PC-9 (cell line): ENCODE measurements at regions not wholly inside any gene's neighbourhood (a gene's known extent, or its start where the extent isn't known, plus 50 kb on each side); places are given as distances from the start of the nearest gene placed in this dataset.

Experiments
- BruUV-seq: library from RNA; stranded (reverse); fragments of 400-500 nt; replicated peaks from 2 replicates; lab custom pipeline; 2021; lab: Mats Ljungman, UMichigan
- CTCF ChIA-PET: fragments of 300-600 bp; sonication (Branson Sonifier 250); formaldehyde crosslinking; loops from one replicate; lab custom pipeline; 2022; ENCODE audit warnings: antibody characterized with exemption; lab: Charles Lee
- POLR2A ChIA-PET: fragments of 300-600 bp; sonication (Branson Sonifier 250); formaldehyde crosslinking; loops from one replicate; lab custom pipeline; 2022; ENCODE audit warnings: antibody characterized with exemption; ENCODE audit not compliant: unreplicated experiment; lab: Charles Lee
- DNase-seq, 2 experiments: peaks; one replicate each; pipeline versions ENCODE4 v3.0.0 to v3.0.0-alpha.2; 2015 to 2022; ENCODE audit warnings: mixed read lengths in 1 of 2
- H2AFZ ChIP-seq: fragments of 200-600 bp; sonication (generic); 2 replicates; pipeline ENCODE4 v1.8.1; 2017; ENCODE audit warnings: antibody characterized with exemption
- H3F3A ChIP-seq: fragments of 200-600 bp; sonication (generic); 2 replicates; pipeline ENCODE4 v1.8.1; 2017; ENCODE audit warnings: antibody characterized with exemption, mild to moderate bottlenecking, low read depth; ENCODE audit not compliant: insufficient read depth
- H3K27ac ChIP-seq: fragments of 200-600 bp; sonication (generic); 2 replicates; pipeline ENCODE4 v1.6.1; 2016; ENCODE audit warnings: mixed run types
- H3K27me3 ChIP-seq: fragments of 200-600 bp; sonication (generic); 2 replicates; pipeline ENCODE4 v1.6.1; 2016; ENCODE audit warnings: low read depth, mixed run types; ENCODE audit not compliant: insufficient read depth
- H3K36me3 ChIP-seq: fragments of 200-600 bp; sonication (generic); 2 replicates; pipeline ENCODE4 v1.6.1; 2016; ENCODE audit warnings: low read depth, mixed run types
- H3K4me1 ChIP-seq: fragments of 200-600 bp; sonication (generic); replicated peaks from 2 replicates; pipeline ENCODE4 v1.6.1; 2016; ENCODE audit warnings: mixed run types; ENCODE audit not compliant: insufficient read depth
- H3K4me2 ChIP-seq: fragments of 200-600 bp; sonication (generic); 2 replicates; pipeline ENCODE4 v1.6.1; 2017; ENCODE audit warnings: mixed run types
- H3K4me3 ChIP-seq: fragments of 200-600 bp; sonication (generic); 2 replicates; pipeline ENCODE4 v1.6.1; 2016; ENCODE audit warnings: mixed run types
- H3K79me2 ChIP-seq: fragments of 200-600 bp; sonication (generic); 2 replicates; pipeline ENCODE4 v1.6.1; 2017; ENCODE audit warnings: low read depth, mixed run types
- H3K9me2 ChIP-seq: fragments of 200-600 bp; sonication (generic); 2 replicates; pipeline ENCODE4 v1.8.1; 2017; ENCODE audit warnings: mild to moderate bottlenecking; ENCODE audit not compliant: insufficient read depth
- H3K9me3 ChIP-seq: fragments of 200-600 bp; sonication (generic); 2 replicates; pipeline ENCODE4 v1.8.1; 2016; ENCODE audit warnings: low read depth; ENCODE audit not compliant: insufficient read depth
- H4K20me1 ChIP-seq: fragments of 200-600 bp; sonication (generic); 2 replicates; pipeline ENCODE4 v1.8.1; 2017; ENCODE audit not compliant: insufficient read depth
- CTCF ChIP-seq: fragments of 200-600 bp; sonication (generic); conservative IDR thresholded peaks from 2 replicates; pipeline ENCODE4 v1.6.1; 2017; ENCODE audit warnings: mixed run types, antibody characterized with exemption, mild to moderate bottlenecking, moderate library complexity
- EZH2 ChIP-seq: fragments of 200-600 bp; sonication (generic); IDR thresholded peaks from 2 replicates; pipeline ENCODE4 v1.8.0; 2017; ENCODE audit warnings: antibody characterized with exemption, low read depth
- intact Hi-C: fragments of 100-400 bp; cut with micrococcal nuclease; formaldehyde crosslinking; loops from one replicate; pipeline ENCODE4 v1.10.0; 2022; ENCODE audit not compliant: unreplicated experiment

GRCh38 chr6:4265740-4266139 is 130.4 kb upstream of the ECI2 start:
- BruUV-seq: no TSS peak

GRCh38 chr6:4264601-4265000 is 129.2 kb upstream of the ECI2 start:
- ChIA-PET CTCF (no interaction called here), POLR2A (no interaction called here)
- no peak overlapping the region for H3K4me2 ChIP-seq
- H3K27ac ChIP-seq: no peak overlapping the region
- no peaks in the 10 kb centered on the region for H3K36me3 ChIP-seq
- H3K4me1 ChIP-seq: no peaks in the 10 kb centered on the region
- H3K79me2 ChIP-seq: no peaks in the 10 kb centered on the region
- no peak for DNase-seq
- no peak overlapping the region for H2AFZ ChIP-seq
- H3F3A ChIP-seq: no peaks in the 10 kb centered on the region
- H3K4me3 ChIP-seq: no peak overlapping the region
- no peaks in the 10 kb centered on the region for H3K9me2 ChIP-seq
- no peaks in the 10 kb centered on the region for H4K20me1 ChIP-seq
- no TSS peak for BruUV-seq
- no peaks in the 10 kb centered on the region for H3K9me3 ChIP-seq
- intact Hi-C loops: no loop called here
- H3K27me3 ChIP-seq: no peaks in the 10 kb centered on the region
- no peak for TF ChIP-seq EZH2

More at GRCh38 chr6:4265740-4266139, 130.4 kb upstream of the ECI2 start:
- Histone ChIP-seq H3K79me2 (no peaks in the 10 kb centered on the region), H4K20me1 (no peaks in the 10 kb centered on the region), H3K9me3 (no peaks in the 10 kb centered on the region), H3K4me2 (no peak overlapping the region), H3K27me3 (no peaks in the 10 kb centered on the region), H2AFZ (no peak overlapping the region), H3K9me2 (no peaks in the 10 kb centered on the region), H3K36me3 (no peaks in the 10 kb centered on the region), H3F3A (no peaks in the 10 kb centered on the region), H3K27ac (no peak overlapping the region), H3K4me3 (no peak overlapping the region), H3K4me1 (no peaks in the 10 kb centered on the region)
- DNase-seq: no peak
- ChIA-PET CTCF (no interaction called here), POLR2A (no interaction called here)
- TF ChIP-seq EZH2: no peak
- no peak for TF ChIP-seq CTCF
- intact Hi-C loops: no loop called here

GRCh38 chr6:4264081-4264480 is 128.7 kb upstream of the ECI2 start:
- no peaks in the 10 kb centered on the region for H3K79me2 ChIP-seq
- no peak overlapping the region for H2AFZ ChIP-seq
- ChIA-PET CTCF (no interaction called here), POLR2A (no interaction called here)
- H4K20me1 ChIP-seq: no peaks in the 10 kb centered on the region
- TF ChIP-seq EZH2 (no peak), CTCF (no peak)
- H3K36me3 ChIP-seq: no peaks in the 10 kb centered on the region
- intact Hi-C loops: no loop called here
- H3F3A ChIP-seq: no peaks in the 10 kb centered on the region
- no peak overlapping the region for H3K27ac ChIP-seq
- no peak for DNase-seq
- no TSS peak for BruUV-seq
- H3K4me3 ChIP-seq: no peak overlapping the region
- no peaks in the 10 kb centered on the region for H3K9me2 ChIP-seq
- H3K4me2 ChIP-seq: no peak overlapping the region
- H3K27me3 ChIP-seq: no peaks in the 10 kb centered on the region
- H3K4me1 ChIP-seq: no peaks in the 10 kb centered on the region
- H3K9me3 ChIP-seq: no peaks in the 10 kb centered on the region

- Histone ChIP-seq H3K27me3 (no peaks in the 10 kb centered on the region), H3K36me3 (no peaks in the 10 kb centered on the region), H2AFZ (no peak overlapping the region), H3K4me1 (no peaks in the 10 kb centered on the region), H3K27ac (no peak overlapping the region), H3K4me3 (no peak overlapping the region), H3K9me2 (no peaks in the 10 kb centered on the region), H3K79me2 (no peaks in the 10 kb centered on the region), H4K20me1 (no peaks in the 10 kb centered on the region), H3K4me2 (no peak overlapping the region), H3F3A (no peaks in the 10 kb centered on the region), H3K9me3 (no peaks in the 10 kb centered on the region)
- intact Hi-C loops: no loop called here
- POLR2A ChIA-PET: no interaction called here
- CTCF ChIA-PET: no interaction called here
- no peak for TF ChIP-seq EZH2
- no peak for TF ChIP-seq CTCF
- DNase-seq: no peak
- BruUV-seq: no TSS peak
These were observed 127.2 kb upstream of the ECI2 start for GRCh38 chr6:4262526-4262925.
